ENCODE measurements at regions not wholly inside any gene's neighbourhood (a gene's known extent, or its start where the extent isn't known, plus 50 kb on each side); places are given as distances from the start of the nearest gene placed in this dataset.

DNA sequence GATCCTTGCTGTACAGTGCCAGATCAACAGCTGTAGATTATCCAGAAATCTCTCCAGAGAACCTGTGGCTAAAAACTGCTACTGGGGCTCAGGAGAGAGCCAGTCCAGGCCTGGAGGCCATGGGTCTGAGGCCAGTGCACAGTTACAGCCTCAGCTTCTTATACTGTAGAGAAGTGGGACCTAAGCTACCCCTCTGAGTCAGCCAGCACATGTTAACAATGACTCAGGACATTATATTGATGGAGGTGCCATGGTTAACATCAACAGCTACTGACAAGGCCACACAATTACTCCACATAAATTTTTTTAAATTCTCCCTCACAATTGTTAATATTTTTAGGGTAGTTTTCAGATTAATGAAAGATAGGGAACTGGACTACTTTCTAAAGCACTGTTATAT, 138.5 kb downstream of the RBM26 start:
- no peak for DNase-seq

DNA sequence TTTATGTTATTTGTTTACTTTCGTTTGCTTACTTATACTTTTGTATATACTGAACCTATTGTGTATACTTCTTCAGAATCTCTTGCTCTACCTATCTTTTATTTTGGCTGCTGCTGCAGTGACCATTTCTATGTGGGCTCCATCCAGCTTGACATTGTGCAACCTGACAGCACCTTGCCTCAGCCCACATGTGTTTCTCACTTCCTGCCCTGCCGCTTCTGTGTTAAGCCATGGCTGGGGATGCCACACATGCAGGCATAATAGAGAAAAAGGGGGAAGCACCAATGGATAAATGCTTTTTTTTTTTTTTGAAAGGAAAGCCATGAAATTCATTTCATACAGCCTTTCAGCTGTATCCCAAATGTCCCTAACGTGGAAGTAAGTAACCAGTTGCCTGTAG, 147.6 kb downstream of the RBM26 start:
- DNase-seq, result no peak

DNA sequence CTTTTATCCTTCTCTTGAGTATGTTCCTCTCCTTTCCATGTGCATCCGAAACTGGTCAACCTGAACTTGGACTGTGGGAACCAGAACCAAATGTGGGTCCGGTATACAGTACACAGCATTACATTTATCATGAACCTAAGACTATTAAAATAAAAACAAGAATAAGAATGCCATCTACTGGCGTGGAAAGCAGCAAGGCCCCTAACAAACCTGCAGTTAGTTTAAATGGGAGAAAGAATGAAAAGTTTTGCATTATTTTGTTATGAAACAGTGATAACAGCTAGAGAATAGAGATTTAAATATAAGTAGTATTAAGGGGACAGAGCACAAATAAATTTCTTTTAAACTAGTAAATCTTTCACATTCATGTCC, 159.5 kb downstream of the RBM26 start:
- no peak for DNase-seq

DNA sequence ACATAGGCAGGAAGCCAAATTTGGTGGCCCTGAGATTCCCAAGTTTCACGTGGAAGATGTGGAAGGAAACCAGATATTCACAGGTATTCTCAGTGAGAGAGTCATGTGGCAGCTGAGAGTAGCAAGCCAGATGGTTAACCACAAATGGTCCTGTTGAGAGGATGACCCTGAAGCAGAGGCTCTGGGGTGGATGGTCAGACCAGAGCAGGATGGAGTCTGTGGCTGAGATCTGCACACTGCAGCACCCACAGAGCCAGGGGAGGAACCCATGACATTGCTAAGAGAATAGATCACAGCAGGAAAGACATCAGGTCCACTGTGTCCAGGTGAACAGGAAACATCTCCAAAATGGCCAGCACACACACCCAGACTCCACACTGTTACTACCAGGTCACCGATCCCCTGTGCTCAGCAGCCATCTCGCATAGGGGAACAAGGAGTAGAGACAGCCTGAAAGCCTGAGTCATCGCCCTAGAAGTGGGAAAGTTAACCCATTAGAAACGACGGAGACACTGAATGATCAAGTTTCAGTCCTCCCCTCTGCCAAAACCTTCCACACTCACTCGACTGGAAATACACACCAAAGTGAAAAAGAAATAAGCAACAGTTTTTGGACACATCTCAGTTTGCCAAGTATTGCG, 160.0 kb downstream of the RBM26 start:
- DNase-seq, result no peak

DNA sequence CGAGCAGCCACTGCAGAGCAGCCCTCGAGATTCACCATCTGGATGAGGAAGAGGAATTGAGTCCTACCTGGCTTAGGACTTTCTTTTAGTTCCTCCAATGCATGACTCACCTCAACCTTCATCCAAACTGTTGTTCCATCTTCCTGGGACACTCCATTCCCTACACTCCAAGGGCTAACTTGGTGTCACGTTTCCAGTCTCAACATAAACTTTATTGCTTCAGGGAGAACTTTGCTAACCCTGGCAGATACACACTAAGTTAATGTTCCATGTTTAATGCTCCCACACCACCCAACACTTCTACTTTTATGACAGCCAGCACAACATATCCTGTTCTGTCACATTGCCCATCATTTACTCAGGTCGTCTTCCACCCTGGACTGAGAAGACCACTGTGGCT, 164.4 kb downstream of the RBM26 start:
- DNase-seq, result no peak

DNA sequence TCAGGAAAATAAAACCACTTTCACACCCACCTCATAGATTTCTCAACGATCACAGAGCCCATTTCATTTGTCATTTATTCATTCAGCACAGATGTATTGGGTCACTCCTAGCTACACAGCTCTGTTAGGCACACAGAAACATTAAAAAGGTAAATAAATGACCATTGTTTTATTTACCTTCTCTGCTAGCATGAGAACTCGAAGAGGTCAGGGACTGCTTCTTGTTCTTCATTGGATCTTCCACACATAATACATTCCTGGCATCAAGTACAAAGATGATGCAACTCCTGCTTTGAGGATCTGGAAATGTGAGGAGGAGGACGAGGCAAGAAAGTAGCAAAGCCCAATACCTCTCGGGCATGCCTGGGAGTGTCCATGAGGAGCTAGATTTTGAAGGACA, 168.1 kb downstream of the RBM26 start:
- DNase-seq, result no peak

DNA sequence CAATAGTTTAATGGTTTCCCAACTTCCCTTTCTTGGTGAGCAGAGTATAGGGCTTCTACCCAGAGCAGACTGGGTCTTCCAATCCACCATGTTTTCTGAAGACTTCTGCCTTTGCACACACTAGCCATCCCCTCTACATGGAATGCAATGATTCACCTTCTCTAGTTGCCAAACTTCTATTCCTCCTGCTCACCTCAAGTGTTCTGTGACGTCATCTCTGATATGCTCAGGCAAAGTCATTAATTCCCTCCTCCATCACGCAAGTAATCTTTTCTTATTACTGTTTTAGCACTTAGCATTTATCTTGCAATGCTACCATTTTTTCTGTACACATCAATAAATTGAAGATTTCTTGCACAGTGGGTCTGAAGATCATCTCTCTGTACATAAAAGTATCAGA, 174.2 kb downstream of the RBM26 start:
- no peak for DNase-seq

DNA sequence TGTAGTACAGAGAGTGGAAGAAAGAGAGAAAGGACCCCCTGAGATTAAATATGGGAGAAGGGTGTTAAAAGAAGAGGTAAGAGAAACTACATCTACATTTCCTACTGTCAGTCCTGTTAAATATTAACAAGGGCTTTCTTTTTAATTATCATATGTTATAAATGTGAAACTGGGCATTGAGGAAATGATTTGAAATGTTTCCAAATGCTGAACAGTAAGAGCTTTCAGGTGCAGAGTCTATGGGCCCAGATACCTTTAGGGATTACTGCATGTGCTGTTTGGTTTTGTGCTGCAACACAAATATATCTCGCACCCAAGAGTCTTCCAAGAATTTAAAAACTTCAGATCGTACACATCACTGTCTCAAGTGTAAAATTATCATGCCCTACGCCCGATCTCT, 176.3 kb downstream of the RBM26 start:
- DNase-seq, result no peak

DNA sequence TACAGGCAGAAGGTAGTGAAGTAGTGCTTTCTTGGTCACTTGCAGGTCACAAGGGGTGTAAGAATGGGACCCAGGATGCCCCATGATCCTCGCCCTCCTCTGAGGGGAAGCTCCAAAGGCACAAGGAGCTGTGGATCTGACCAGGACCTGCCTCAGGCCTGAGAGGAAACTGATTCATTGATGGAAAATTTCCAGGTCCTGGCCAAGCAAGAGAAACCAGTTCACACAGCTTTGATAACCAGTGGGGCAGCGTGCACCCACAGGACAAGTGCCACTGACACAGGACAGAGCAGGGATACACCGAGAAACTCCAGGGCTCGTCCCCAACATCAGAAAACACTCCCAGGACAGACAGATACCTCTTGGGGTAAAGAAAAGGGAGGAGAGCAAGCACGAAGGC, 177.1 kb downstream of the RBM26 start:
- DNase-seq, result no peak

DNA sequence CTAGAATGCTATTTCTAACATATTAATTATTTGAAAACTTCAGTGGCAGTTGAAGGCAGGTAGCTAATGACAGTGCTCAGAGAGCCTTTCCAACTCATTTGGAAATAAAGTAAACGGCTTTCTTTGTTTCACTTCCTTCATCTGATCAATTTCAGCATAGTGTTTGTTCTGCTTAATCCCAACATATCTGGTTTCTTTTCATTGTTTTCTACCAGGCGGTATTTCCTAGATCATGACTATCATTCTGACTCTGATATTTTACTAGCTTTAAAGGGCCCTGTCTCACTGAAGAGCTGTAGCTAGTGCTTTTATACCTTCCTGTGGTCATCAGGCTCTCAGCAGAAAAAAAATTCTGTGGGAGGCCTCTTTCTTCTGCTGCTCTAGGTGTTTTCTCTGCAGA, 178.6 kb downstream of the RBM26 start:
- no peak for DNase-seq

DNA sequence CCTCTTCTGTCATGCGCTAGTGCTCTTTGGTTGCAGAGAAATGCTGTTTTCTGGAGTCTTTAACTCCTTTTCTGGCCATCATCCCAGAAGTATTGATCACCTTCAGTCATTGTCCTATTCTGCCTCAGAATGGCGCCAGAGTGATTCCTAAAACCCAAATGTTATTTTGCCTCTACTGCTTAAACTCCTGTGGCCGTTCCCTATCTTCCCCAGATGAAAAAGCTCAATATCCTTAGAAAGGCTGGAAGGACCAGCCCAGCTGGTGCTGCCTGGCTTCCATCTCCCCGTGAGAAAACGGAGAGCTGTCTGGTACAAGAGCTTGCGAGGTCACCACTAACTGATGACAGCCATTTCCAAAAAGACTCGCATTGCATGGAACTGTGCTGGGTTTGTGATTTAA, 179.1 kb downstream of the RBM26 start:
- no peak for DNase-seq

DNA sequence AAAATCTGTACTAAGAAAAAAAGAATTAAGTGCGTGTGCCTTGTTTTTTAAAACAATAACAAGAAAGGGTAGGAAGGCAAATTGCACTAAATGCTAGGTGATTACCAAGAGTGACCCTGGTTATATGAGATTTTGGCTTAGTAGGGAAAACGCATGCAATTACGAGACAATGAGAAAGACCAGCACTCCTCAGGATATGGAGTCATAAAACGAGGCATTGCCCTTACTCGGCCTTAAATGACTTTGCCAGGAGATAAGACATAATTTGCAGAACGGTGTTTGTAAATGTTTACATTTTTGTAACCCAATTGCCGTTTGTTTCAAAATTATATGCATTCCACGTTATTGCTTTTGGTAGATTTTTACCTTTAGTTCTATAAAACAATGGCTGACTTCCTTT, 179.8 kb downstream of the RBM26 start:
- DNase-seq, result no peak

DNA sequence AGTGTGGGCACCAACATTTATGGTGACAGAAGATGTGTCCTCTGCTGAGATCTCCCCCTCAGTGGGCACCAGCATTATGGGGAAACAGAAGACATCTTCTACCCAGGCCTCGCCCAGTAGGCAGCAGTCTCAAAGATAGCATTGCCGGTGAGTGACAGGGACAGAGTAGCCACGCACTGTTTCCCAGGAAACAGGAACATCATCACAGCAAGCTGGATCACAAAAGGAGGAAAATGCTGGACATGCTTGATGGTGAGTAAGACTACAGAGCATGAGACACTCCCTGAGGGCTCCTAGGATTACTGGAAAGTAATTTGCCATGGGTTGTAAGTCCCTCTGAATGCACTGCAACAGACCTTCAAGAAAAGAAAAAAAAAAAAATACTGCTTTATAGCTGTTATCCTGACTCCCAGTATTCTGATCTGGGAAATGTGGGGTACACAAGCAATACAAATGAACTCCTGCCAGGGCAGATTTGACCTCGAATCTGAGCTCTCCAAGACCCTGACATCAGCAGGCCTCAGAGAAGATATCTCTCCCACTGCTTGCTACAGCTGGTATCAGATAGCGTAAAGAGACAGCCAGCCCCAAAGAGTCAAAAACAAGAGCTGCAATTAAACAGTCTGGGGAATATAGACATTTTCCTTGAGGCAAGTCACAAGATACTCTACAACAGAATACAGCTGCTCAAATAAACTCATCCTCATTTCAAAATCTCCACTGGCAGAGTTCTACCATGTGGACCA, 180.4 kb downstream of the RBM26 start:
- no peak for DNase-seq

DNA sequence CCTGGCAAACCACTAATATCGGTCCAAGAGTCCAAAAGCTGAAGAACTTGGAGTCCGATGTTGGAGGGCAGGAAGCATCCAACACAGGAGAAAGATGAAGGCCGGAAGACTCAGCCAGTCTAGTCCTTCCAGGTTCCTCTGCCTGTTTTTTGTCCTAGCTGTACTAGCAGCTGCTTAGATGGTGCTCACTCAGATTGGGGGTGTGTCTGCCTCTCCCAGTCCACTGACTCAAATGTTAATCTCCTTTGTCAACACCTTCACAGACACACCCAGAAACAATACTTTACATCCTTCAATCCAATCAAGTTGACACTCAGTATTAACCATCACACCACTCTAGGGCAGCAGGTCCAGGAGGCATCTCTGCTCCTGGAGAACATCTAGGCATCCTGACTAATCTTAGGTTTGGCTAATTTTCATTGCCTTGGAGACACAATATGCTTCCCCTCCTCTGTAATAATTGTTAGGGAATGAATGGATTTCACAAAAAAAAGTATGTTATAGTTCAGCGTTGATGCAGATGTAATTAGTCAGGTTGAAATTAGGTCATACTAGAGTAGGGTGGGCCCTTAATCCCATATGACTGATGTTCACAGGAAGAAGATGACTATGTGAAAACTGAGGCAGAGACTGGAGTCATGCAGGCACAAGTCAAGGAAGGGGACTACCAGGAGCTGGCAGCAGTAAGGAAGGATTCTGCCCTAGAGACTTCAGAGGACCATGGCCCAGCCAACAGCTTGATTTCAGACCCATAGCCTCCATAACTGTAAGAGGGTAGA, 183.4 kb downstream of the RBM26 start:
- no peak for DNase-seq

DNA sequence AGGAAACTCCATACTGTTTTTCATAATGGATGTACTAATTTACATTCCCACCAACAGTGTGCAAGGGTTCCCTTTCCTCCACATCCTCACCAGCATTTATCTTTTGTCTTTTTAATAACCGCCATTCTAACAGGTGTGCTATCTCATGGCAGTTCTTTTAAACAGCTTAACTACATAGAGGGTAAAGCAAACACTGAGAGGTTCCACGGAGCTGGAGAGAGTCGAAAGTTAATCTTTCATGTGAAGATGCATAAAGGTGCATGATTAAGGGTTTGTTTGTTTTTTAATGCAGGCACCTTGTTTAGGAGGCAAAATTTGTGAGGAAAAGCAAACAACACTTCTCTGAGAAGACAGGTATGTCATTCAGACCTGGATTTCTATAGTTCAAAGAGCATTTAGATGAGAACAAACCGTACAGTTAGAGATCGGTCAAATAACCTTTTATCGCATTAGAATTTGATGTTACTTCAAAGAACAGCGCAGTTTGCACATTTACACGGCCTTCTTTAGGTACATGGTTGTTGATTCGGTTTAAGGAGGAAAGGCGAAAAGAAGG, 193.9 kb downstream of the RBM26 start:
- DNase-seq, result no peak

DNA sequence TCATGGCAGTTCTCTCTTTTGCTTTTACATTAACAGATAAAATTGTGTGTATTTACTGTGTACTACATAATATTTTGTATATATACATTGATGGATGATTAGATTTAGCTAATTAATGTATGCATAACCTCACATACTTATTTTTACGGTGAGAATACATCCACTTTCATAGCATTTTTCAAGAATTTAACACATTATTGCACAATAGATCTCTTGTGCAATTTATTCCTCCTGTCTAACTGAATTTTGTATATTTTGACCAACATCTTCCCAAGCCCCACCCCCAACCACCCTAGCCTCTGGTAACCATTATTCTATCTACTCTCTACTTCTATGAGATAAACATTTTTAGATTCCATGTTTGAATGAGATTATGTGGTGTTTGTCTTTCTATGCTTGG, 194.7 kb downstream of the RBM26 start:
- DNase-seq, result no peak

DNA sequence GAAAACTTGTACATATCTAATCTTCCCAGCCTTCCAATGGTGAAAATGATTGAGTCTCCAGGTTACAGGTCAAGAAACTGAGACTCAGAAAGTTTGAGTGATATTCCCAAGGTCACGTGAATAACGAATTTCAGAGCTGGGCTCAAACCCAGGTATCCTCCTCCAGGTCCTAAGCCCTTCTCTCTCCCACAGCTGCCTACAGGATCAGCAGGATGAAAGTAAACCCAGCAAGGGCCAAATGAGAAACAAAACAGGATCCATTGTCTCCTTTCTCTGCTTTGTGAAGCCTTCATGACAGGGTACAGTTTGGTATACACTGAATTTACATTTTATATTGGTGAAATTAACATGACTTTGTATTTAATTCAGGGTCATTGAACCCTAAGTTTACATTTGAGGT, 208.1 kb downstream of the RBM26 start:
- no peak for DNase-seq

DNA sequence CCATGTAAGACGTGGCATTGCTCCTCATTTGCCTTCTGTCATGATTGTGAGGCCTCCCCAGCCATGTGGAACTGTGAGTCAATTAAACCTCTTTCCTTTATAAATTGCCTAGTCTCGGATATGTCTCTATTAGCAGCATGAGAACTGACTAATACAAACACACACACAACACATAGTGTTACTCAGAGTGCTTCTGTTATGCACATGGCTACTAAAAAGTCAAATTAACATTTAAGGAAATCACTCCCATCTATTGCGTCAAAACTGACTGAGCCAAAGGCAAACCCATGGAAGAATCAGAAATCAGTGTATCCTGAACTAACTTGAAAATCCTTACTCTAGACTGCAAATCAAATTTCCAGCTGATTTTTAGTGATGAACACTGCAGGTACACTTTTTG, 209.2 kb downstream of the RBM26 start:
- no peak for DNase-seq

DNA sequence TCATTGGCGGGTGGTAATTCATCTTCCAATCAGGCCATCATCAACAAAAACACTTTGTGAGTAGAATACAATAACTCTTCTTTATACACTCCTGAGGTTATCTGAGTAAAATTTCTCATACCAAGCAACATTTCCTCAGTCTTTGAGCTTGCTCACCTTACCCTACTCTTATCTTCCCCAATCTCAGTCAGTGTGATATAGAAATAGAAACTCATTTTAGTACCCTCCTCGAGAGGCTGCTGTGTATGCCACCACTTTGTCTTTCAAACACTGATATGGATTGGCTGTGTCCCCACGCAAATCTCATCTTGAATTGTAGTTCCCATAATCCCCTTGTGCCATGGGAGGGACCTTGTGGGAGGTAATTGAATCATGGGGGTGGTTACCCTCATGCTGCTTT, 209.7 kb downstream of the RBM26 start:
- peak; percentile 3 for DNase-seq

DNA sequence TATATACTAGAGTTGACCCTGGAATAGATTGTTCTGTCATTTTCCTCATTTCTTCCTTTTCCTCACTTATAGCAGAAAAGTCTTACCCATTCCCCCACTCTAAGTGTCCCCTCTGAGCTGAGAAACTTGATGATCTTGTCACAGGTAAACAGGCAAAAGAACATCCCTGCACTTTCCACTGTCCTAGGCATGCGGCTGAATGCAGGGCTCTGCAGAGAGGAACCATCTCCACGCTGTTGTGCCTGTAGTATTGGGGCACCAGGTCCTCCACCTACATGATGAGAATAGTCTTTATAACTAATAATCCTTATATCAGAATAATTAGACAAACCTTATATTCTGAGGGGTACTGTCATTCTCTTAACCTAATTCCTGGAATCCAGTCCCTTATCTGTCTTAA, 211.3 kb downstream of the RBM26 start:
- no peak for DNase-seq

DNA sequence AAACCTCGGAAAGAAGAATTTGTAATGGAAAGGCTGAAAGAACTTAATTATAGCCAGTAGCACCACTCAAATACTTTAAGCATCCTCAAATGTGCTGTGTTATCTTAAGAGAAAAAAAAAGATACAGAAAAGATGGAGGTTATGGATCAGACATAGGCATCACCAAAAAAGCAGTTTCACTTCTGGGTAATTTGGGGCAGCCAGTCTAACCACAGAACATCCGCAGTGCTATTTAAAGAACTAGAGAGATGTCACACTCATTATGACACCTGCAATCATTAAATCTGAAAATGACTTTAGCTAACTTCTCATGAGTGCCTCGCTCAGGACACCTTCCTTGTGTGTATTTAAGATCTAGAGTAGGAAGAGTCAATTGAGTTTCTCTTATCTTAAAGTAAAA, 211.8 kb downstream of the RBM26 start:
- DNase-seq, result peak; percentile 38

DNA sequence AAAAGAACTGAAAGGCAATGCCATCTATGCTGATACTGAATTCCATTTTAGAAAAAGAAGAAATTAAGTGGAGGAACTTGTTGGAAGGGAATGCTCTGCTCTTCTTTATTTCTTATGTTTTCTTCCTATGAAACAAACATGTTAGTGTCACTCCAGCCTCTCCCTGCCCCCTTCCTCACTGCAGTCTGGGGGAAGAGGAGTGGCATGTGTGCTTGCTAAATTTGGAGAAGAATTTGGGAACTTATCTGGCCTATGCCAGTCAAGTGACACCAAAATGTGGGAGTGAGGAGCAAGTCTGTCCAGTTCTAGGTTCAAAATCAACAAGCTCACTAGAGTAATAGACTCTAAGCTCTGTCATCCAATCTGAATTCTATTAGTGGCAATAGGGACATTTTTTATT, 214.6 kb downstream of the RBM26 start:
- no peak for DNase-seq

DNA sequence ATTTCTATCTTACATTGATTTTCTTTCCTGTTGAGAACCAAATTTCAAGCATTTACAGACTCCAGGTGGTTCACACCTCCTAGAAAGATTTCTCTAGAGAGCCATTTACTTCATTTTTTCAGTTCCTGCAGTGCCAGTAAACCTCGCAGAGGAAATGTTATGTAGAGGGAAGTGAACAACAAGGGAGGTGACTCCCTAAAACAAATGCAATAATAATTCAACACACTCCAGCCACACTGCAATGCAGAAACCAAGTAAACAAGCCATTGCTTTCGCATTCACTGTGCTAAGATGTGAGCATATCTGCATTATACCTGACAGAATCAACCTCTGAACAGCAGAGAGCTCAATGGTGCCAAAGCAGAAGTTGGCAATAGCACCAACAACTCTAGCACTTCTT, 215.1 kb downstream of the RBM26 start:
- no peak for DNase-seq
